ENCODE measurements at regions not wholly inside any gene's neighbourhood (a gene's known extent, or its start where the extent isn't known, plus 50 kb on each side); places are given as distances from the start of the nearest gene placed in this dataset.
"Not testable (repeated sequence)": the region's sequence is repeated elsewhere in the genome, so short reads cannot be mapped to it uniquely, and the experiment has no call there.

GRCh38 chr1:29389533-29390041 lies 153.3 kb downstream of the PTPRU start:
- DNase-seq (ENCODE audit: low spot score): no peak

GRCh38 chr1:29388884-29389283 lies 152.6 kb downstream of the PTPRU start:
- no peak for DNase-seq (ENCODE audit: low spot score)

- no peak for DNase-seq (ENCODE audit: low spot score)
These were observed 151.8 kb downstream of the PTPRU start for GRCh38 chr1:29388170-29388569.

DNA sequence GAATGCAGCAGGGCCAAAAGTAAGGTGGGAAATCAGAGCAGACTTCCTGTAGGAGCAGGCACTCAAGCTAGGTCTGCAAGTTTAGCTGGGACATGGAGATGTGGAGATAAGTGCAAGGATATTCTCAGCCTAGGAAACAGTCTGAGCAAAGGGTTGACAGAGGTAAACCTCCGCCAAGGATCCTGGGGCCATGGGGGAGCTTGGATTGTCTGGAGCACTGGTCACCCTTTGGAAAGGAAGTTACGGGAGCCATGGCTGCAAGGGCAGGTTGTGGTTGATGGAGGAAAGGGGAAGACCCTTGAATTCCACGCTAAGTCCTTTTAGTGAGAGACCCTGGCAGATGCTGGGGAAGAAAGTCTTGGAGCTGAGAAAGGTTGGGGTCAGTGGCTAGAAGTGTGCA lies 150.9 kb downstream of the PTPRU start:
- no peak for DNase-seq (ENCODE audit: low spot score)

GRCh38 chr1:29386453-29386852 lies 150.1 kb downstream of the PTPRU start:
- not testable (repeated sequence) for DNase-seq (ENCODE audit: low spot score)

- no peak for DNase-seq (ENCODE audit: low spot score)
These were observed 149.6 kb downstream of the PTPRU start for GRCh38 chr1:29385966-29386365.

GRCh38 chr1:29384496-29385015 lies 148.2 kb downstream of the PTPRU start:
- no peak for DNase-seq (ENCODE audit: low spot score)

- DNase-seq (ENCODE audit: low spot score): no peak
These were observed 147.5 kb downstream of the PTPRU start for GRCh38 chr1:29383746-29384371.

- DNase-seq (ENCODE audit: low spot score): no peak
These were observed 146.8 kb downstream of the PTPRU start for GRCh38 chr1:29382851-29383745.

GRCh38 chr1:29381426-29381825 lies 145.1 kb downstream of the PTPRU start:
- no peak for DNase-seq (ENCODE audit: low spot score)

GRCh38 chr1:29380532-29380931 lies 144.2 kb downstream of the PTPRU start:
- no peak for DNase-seq (ENCODE audit: low spot score)

DNA sequence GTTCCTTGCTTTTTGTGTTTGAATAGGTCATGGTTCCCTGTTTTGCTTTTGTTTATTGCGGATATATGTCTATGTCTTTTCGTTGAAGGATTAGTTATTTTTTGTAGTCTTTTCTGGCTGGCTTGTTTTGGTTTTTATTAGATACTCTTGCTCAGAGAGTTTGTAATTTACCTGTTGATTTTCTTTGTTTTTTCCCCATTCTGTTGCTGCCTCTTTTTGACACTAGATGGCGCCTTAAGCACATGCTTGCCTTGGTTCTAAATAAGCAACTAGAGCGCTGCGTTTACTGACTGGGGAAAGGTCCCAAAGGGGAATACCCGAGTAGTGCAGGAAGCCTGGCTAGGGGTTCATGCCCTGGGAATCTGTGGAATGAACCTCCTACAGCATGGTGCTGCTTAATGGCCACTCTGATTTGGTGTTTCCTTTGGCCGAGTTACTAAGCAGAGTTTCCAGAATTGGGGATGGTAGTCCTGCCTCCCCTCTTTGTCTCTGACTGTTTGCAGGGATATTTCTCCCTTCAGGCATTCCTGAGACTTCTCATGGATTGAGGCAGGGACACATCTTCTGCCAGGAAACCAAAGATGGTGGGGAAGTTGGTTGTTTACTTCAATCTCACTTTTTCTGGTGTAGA lies 143.2 kb downstream of the PTPRU start:
- DNase-seq (ENCODE audit: low spot score): no peak

All from SW480 (cell line).